ENCODE measurements at regions not wholly inside any gene's neighbourhood (a gene's known extent, or its start where the extent isn't known, plus 50 kb on each side); places are given as distances from the start of the nearest gene placed in this dataset.

- Histone ChIP-seq H2AFZ (ENCODE audit: low read depth, low read length) (no peak overlapping the region), H3K4me3 (ENCODE audit: low read depth in 1 of 2, low read length in 2 of 2) (no peak overlapping the region), H3K27me3 (ENCODE audit: insufficient read depth, low read length, poor library complexity) (peaks cover 4% of the 10 kb centered on the region), H3K36me3 (ENCODE audit: insufficient read depth, low read length) (no peaks in the 10 kb centered on the region), H3K9ac (ENCODE audit: low read depth, low read length) (no peak overlapping the region), H3K9me3 (ENCODE audit: insufficient read depth, low read length, severe bottlenecking) (no peaks in the 10 kb centered on the region), H3K4me2 (ENCODE audit: insufficient read depth, low read length) (no peak overlapping the region), H3K27ac (ENCODE audit: low read length) (no peak overlapping the region), H3K79me2 (ENCODE audit: insufficient read depth, low read length) (no peaks in the 10 kb centered on the region), H4K20me1 (ENCODE audit: insufficient read depth, low read length) (no peaks in the 10 kb centered on the region), H3K4me1 (ENCODE audit: insufficient read depth, low read length) (no peaks in the 10 kb centered on the region)
- TF ChIP-seq EZH2 (IDR thresholded peaks at IDR 0.05; ENCODE audit: borderline replicate concordance, low read depth, low read length, severe bottlenecking) (no peak), CTCF (IDR thresholded peaks at IDR 0.05; ENCODE audit: borderline replicate concordance, extremely low read depth, low read length, poor library complexity, severe bottlenecking) (no peak)
- DNase-seq (no peak), ATAC-seq (ENCODE audit: insufficient read depth, low read depth) (no peak)
Measured at GRCh38 chr2:217054791-217055190, 194.9 kb upstream of the TNP1 start.

- no peaks in the 10 kb centered on the region for H4K20me1 ChIP-seq (ENCODE audit: insufficient read depth, low read length)
- H3K4me1 ChIP-seq (ENCODE audit: insufficient read depth, low read length): no peaks in the 10 kb centered on the region
- no peak overlapping the region for H2AFZ ChIP-seq (ENCODE audit: low read depth, low read length)
- no peak overlapping the region for H3K4me2 ChIP-seq (ENCODE audit: insufficient read depth, low read length)
- H3K36me3 ChIP-seq (ENCODE audit: insufficient read depth, low read length): no peaks in the 10 kb centered on the region
- no peak for TF ChIP-seq CTCF (IDR thresholded peaks at IDR 0.05; ENCODE audit: borderline replicate concordance, extremely low read depth, low read length, poor library complexity, severe bottlenecking)
- no peak for TF ChIP-seq EZH2 (IDR thresholded peaks at IDR 0.05; ENCODE audit: borderline replicate concordance, low read depth, low read length, severe bottlenecking)
- DNase-seq: no peak
- ATAC-seq (ENCODE audit: insufficient read depth, low read depth): no peak
- H3K9me3 ChIP-seq (ENCODE audit: insufficient read depth, low read length, severe bottlenecking): no peaks in the 10 kb centered on the region
- no peaks in the 10 kb centered on the region for H3K79me2 ChIP-seq (ENCODE audit: insufficient read depth, low read length)
- H3K27me3 ChIP-seq (ENCODE audit: insufficient read depth, low read length, poor library complexity): peaks cover 14% of the 10 kb centered on the region
- H3K9ac ChIP-seq (ENCODE audit: low read depth, low read length): no peak overlapping the region
- H3K4me3 ChIP-seq (ENCODE audit: low read depth in 1 of 2, low read length in 2 of 2): no peak overlapping the region
- H3K27ac ChIP-seq (ENCODE audit: low read length): no peak overlapping the region
Measured at GRCh38 chr2:217052856-217053577, 193.2 kb upstream of the TNP1 start.

- Histone ChIP-seq H3K4me3 (ENCODE audit: low read depth in 1 of 2, low read length in 2 of 2) (no peak overlapping the region), H3K9me3 (ENCODE audit: insufficient read depth, low read length, severe bottlenecking) (no peaks in the 10 kb centered on the region), H3K27me3 (ENCODE audit: insufficient read depth, low read length, poor library complexity) (peaks cover 18% of the 10 kb centered on the region), H3K9ac (ENCODE audit: low read depth, low read length) (no peak overlapping the region), H4K20me1 (ENCODE audit: insufficient read depth, low read length) (no peaks in the 10 kb centered on the region), H3K4me2 (ENCODE audit: insufficient read depth, low read length) (no peak overlapping the region), H3K36me3 (ENCODE audit: insufficient read depth, low read length) (no peaks in the 10 kb centered on the region), H3K79me2 (ENCODE audit: insufficient read depth, low read length) (no peaks in the 10 kb centered on the region), H2AFZ (ENCODE audit: low read depth, low read length) (no peak overlapping the region), H3K27ac (ENCODE audit: low read length) (no peak overlapping the region), H3K4me1 (ENCODE audit: insufficient read depth, low read length) (no peaks in the 10 kb centered on the region)
- TF ChIP-seq EZH2 (IDR thresholded peaks at IDR 0.05; ENCODE audit: borderline replicate concordance, low read depth, low read length, severe bottlenecking) (no peak), CTCF (IDR thresholded peaks at IDR 0.05; ENCODE audit: borderline replicate concordance, extremely low read depth, low read length, poor library complexity, severe bottlenecking) (no peak)
- ATAC-seq (ENCODE audit: insufficient read depth, low read depth) (no peak), DNase-seq (no peak)
Measured at GRCh38 chr2:217051416-217051815, 191.6 kb upstream of the TNP1 start.
